ENCODE measurements at regions not wholly inside any gene's neighbourhood (a gene's known extent, or its start where the extent isn't known, plus 50 kb on each side); places are given as distances from the start of the nearest gene placed in this dataset.

GRCh38 chr13:80132741-80133601 lies 208.0 kb downstream of the SPRY2 start:
- Mint-ChIP-seq H3K9me3 (no peaks in the 10 kb centered on the region), H3K27ac (ENCODE audit: low read depth) (no peak overlapping the region), H3K4me1 (no peaks in the 10 kb centered on the region), H3K27me3 (no peaks in the 10 kb centered on the region), H3K4me3 (no peak overlapping the region), H3K36me3 (ENCODE audit: insufficient read depth) (no peaks in the 10 kb centered on the region)
- DNase-seq (ENCODE audit: low spot score in 2 of 2) = no peak
- no peak for ATAC-seq (replicated peaks; ENCODE audit: extremely low read depth, poor library complexity, severe bottlenecking)

GRCh38 chr13:80131204-80131603 lies 209.7 kb downstream of the SPRY2 start:
- ATAC-seq (replicated peaks; ENCODE audit: extremely low read depth, poor library complexity, severe bottlenecking) (no peak), DNase-seq (ENCODE audit: low spot score in 2 of 2) (no peak)
- H3K9me3 Mint-ChIP-seq = peaks cover 9% of the 10 kb centered on the region
- no peaks in the 10 kb centered on the region for H3K4me1 Mint-ChIP-seq
- H3K4me3 Mint-ChIP-seq = no peak overlapping the region
- no peak overlapping the region for H3K27ac Mint-ChIP-seq (ENCODE audit: low read depth)
- no peaks in the 10 kb centered on the region for H3K27me3 Mint-ChIP-seq
- peaks cover 1% of the 10 kb centered on the region for H3K36me3 Mint-ChIP-seq (ENCODE audit: insufficient read depth)

GRCh38 chr13:80126389-80127068 lies 214.4 kb downstream of the SPRY2 start:
- Mint-ChIP-seq H3K36me3 (ENCODE audit: insufficient read depth) (peaks cover 1% of the 10 kb centered on the region), H3K4me3 (no peak overlapping the region), H3K9me3 (peaks cover 9% of the 10 kb centered on the region), H3K27ac (ENCODE audit: low read depth) (no peak overlapping the region), H3K27me3 (no peaks in the 10 kb centered on the region), H3K4me1 (no peaks in the 10 kb centered on the region)
- DNase-seq (ENCODE audit: low spot score in 2 of 2) (no peak), ATAC-seq (replicated peaks; ENCODE audit: extremely low read depth, poor library complexity, severe bottlenecking) (no peak)

DNA sequence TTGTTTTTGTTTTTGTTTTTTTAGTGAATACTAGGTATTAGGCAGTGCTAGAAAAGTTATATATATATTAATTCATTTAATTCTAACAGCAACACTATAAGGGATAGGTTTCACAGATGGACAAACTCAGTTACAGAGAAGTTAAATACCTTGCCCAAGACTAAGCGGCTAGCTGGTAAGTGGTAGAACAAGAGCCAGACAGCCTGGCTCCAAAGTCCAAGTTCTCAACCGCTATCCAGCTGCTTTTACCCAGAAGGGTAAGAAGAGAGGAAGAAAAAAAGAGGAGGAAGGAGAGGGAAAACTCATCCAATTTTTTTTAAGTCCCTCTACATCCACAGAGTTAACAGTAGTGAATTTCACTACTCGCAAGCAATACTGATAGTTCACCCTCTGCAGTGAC lies 217.0 kb downstream of the SPRY2 start:
- Mint-ChIP-seq H3K27ac (ENCODE audit: low read depth) (no peak overlapping the region), H3K36me3 (ENCODE audit: insufficient read depth) (peaks cover 1% of the 10 kb centered on the region), H3K9me3 (peaks cover 9% of the 10 kb centered on the region), H3K4me1 (no peaks in the 10 kb centered on the region), H3K27me3 (no peaks in the 10 kb centered on the region), H3K4me3 (no peak overlapping the region)
- no peak for ATAC-seq (replicated peaks; ENCODE audit: extremely low read depth, poor library complexity, severe bottlenecking)
- DNase-seq (ENCODE audit: low spot score in 2 of 2) = no peak

DNA sequence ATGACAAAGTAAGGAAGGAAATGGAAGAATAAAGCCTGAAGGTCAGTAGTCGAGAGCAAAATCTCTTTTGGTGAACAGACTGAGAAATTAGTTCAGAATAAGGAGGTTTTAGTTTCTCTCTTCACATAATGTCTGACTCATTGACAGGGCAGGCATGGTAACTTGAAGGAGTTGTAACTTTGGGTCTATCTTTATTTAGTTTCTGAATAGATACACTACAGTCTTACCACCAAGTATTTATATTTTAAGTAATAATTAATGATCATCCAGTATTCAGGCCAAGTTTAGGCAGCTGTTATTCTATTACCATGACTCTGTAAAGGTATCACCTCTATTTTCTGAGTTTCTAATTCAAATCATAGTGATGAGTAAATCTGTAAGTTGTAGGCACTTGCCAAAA lies 219.9 kb downstream of the SPRY2 start:
- H3K27me3 Mint-ChIP-seq = no peaks in the 10 kb centered on the region

DNA sequence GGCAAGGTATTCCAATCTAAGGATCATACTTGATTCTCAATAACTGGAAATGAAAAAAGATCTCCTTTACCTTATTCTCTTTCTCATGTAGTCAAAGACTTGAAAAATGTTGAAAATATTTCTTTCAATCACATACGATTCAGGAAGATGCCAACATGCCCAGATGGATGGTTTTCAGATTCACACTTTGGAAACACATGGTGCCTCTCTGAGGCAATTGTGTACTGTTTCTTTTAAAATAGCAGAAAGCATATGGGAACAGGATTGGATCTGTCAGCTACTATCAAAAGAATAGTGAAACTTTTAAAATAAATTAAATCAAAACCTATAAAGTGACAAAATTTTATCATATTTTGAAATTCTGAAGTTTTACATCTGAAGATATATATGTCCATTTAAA lies 222.4 kb downstream of the SPRY2 start:
- Mint-ChIP-seq H3K4me1 (no peaks in the 10 kb centered on the region), H3K27ac (ENCODE audit: low read depth) (no peak overlapping the region), H3K4me3 (no peak overlapping the region), H3K9me3 (no peaks in the 10 kb centered on the region), H3K36me3 (ENCODE audit: insufficient read depth) (no peaks in the 10 kb centered on the region), H3K27me3 (no peaks in the 10 kb centered on the region)
- DNase-seq (ENCODE audit: low spot score in 2 of 2) (no peak), ATAC-seq (replicated peaks; ENCODE audit: extremely low read depth, poor library complexity, severe bottlenecking) (no peak)

More for the DNA sequence above, 219.9 kb downstream of the SPRY2 start:
- no peak overlapping the region for H3K4me3 Mint-ChIP-seq
- no peaks in the 10 kb centered on the region for H3K9me3 Mint-ChIP-seq
- ATAC-seq (replicated peaks; ENCODE audit: extremely low read depth, poor library complexity, severe bottlenecking) (no peak), DNase-seq (ENCODE audit: low spot score in 2 of 2) (no peak)
- H3K36me3 Mint-ChIP-seq (ENCODE audit: insufficient read depth) = no peaks in the 10 kb centered on the region
- no peaks in the 10 kb centered on the region for H3K4me1 Mint-ChIP-seq
- H3K27ac Mint-ChIP-seq (ENCODE audit: low read depth) = no peak overlapping the region

DNA sequence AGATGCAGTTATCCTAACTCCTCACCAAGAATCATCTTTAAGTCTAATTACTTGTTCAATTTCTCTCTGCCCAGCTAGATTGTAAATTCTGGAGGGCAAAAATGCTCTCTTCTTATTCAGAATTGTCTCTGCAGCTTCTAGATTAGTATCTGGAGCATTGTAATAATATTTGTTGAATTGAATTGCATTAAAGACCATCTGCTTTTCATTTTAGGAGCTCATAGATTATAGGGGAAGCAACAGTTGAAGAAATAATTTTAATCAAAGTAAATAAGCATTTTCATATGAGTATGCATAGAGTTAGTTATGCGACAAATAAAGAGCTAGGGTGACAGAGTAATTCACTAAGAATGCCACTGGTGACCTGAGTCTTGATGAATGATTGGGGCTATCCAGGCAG lies 222.8 kb downstream of the SPRY2 start:
- H3K4me3 Mint-ChIP-seq = no peak overlapping the region
- no peaks in the 10 kb centered on the region for H3K27me3 Mint-ChIP-seq
- DNase-seq (ENCODE audit: low spot score in 2 of 2) (no peak), ATAC-seq (replicated peaks; ENCODE audit: extremely low read depth, poor library complexity, severe bottlenecking) (no peak)
- H3K4me1 Mint-ChIP-seq = no peaks in the 10 kb centered on the region
- no peaks in the 10 kb centered on the region for H3K9me3 Mint-ChIP-seq
- H3K27ac Mint-ChIP-seq (ENCODE audit: low read depth) = no peak overlapping the region
- H3K36me3 Mint-ChIP-seq (ENCODE audit: insufficient read depth) = no peaks in the 10 kb centered on the region

DNA sequence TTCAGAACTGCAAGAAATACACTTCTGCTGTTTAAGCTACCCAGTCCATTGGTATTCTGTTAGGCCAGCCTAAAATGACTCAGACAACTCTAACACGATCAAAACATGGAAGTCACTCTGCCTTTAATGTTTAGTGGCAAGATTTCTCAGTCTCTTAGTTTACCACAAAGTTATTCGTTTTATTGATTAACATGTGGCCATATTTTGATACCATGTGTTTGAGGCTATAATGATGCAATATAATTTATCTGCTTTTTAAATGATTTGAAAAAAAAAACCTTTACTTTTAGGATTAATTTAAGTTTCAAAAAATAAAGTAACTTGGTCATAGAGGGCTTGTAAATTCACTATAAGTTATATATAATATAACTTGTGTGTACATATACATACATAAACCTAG lies 223.4 kb downstream of the SPRY2 start:
- no peaks in the 10 kb centered on the region for H3K9me3 Mint-ChIP-seq
- H3K27me3 Mint-ChIP-seq = no peaks in the 10 kb centered on the region
- DNase-seq (ENCODE audit: low spot score in 2 of 2) = no peak
- no peaks in the 10 kb centered on the region for H3K36me3 Mint-ChIP-seq (ENCODE audit: insufficient read depth)
- ATAC-seq (replicated peaks; ENCODE audit: extremely low read depth, poor library complexity, severe bottlenecking) = no peak
- H3K27ac Mint-ChIP-seq (ENCODE audit: low read depth) = no peak overlapping the region
- no peak overlapping the region for H3K4me3 Mint-ChIP-seq
- no peaks in the 10 kb centered on the region for H3K4me1 Mint-ChIP-seq

- Mint-ChIP-seq H3K9me3 (no peaks in the 10 kb centered on the region), H3K27me3 (no peaks in the 10 kb centered on the region), H3K27ac (ENCODE audit: low read depth) (no peak overlapping the region), H3K36me3 (ENCODE audit: insufficient read depth) (no peaks in the 10 kb centered on the region), H3K4me1 (no peaks in the 10 kb centered on the region), H3K4me3 (no peak overlapping the region)
- ATAC-seq (replicated peaks; ENCODE audit: extremely low read depth, poor library complexity, severe bottlenecking) (no peak), DNase-seq (ENCODE audit: low spot score in 2 of 2) (no peak)
These were observed 224.8 kb downstream of the SPRY2 start for GRCh38 chr13:80116107-80116506.

DNA sequence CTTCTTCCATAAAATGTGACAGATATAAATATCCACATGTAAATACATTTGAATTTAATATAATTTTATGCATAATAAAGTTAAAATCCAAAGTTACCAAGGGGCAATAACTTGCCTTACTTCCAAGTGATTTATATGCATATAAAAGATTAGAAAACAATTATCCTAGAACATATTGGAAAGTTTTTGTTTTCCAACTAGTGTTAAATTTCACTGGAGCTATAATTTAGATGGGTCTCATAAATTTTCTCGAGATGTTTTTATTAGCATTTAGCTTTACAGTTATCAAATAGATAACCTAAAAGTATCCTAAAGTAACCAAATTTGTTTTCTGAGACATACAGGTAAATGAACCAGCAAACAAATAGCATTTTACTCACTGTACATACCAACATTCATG lies 225.3 kb downstream of the SPRY2 start:
- Mint-ChIP-seq H3K27ac (ENCODE audit: low read depth) (no peak overlapping the region), H3K27me3 (no peaks in the 10 kb centered on the region), H3K4me3 (no peak overlapping the region), H3K4me1 (no peaks in the 10 kb centered on the region), H3K9me3 (no peaks in the 10 kb centered on the region), H3K36me3 (ENCODE audit: insufficient read depth) (no peaks in the 10 kb centered on the region)
- DNase-seq (ENCODE audit: low spot score in 2 of 2) (no peak), ATAC-seq (replicated peaks; ENCODE audit: extremely low read depth, poor library complexity, severe bottlenecking) (no peak)

GRCh38 chr13:80113714-80114454 lies 227.0 kb downstream of the SPRY2 start:
- Mint-ChIP-seq H3K27ac (ENCODE audit: low read depth) (no peak overlapping the region), H3K4me3 (no peak overlapping the region)

DNA sequence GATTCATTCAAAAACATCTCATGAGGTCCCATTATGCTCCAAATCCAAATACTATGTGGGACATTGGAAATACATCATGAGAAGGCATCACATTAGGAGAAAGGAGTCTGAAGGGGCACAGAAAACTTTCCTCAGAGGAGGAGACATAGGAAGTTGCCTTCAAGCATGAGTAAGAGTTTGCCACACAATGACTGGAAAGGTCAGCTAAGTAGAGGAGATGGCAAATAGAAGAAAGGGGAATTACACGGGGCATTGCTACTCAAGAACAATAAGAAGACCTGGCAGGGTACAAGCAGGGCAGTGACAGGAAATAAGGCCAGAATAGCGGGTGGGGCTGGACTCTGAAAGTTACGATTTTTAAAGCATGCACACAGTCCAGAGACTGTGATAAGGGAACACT lies 231.6 kb downstream of the SPRY2 start:
- no peaks in the 10 kb centered on the region for H3K27me3 Mint-ChIP-seq
- no peaks in the 10 kb centered on the region for H3K4me1 Mint-ChIP-seq
- no peak for DNase-seq (ENCODE audit: low spot score in 2 of 2)
- H3K4me3 Mint-ChIP-seq = no peak overlapping the region
- peaks cover 6% of the 10 kb centered on the region for H3K9me3 Mint-ChIP-seq
- ATAC-seq (replicated peaks; ENCODE audit: extremely low read depth, poor library complexity, severe bottlenecking) = no peak
- H3K36me3 Mint-ChIP-seq (ENCODE audit: insufficient read depth) = no peaks in the 10 kb centered on the region
- no peak overlapping the region for H3K27ac Mint-ChIP-seq (ENCODE audit: low read depth)

More at GRCh38 chr13:80113714-80114454, 227.0 kb downstream of the SPRY2 start:
- Mint-ChIP-seq H3K4me1 (no peaks in the 10 kb centered on the region), H3K36me3 (ENCODE audit: insufficient read depth) (no peaks in the 10 kb centered on the region), H3K27me3 (no peaks in the 10 kb centered on the region), H3K9me3 (no peaks in the 10 kb centered on the region)
- DNase-seq (ENCODE audit: low spot score in 2 of 2) (no peak), ATAC-seq (replicated peaks; ENCODE audit: extremely low read depth, poor library complexity, severe bottlenecking) (no peak)

All from central memory CD8-positive, alpha-beta T cell (primary cell).